ENCODE measurements at regions not wholly inside any gene's neighbourhood (a gene's known extent, or its start where the extent isn't known, plus 50 kb on each side); places are given as distances from the start of the nearest gene placed in this dataset.

DNA sequence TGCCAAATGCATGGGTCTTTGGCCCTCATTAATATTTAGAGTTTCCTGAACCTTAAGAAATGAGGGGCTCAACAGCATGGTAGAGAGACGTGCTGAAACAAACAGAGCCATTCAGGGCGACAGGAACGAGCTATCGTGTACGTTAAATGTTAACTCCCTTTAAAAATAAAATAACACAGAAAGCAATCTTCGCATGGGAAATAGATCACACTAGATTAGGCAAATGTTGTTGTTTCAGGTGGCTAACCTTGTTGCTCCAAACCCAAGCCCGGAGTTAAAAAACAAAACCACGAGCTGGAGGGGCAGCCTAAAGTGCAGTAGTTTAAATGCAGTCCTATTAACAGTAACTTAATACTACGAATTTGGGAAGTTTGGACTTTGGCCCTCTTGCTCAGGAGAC is 177.4 kb upstream of the TRIB2 start:
- Histone ChIP-seq H3K27me3 (ENCODE audit: control insufficient read depth in 3 of 3, insufficient read depth in 3 of 3, low read length in 2 of 3) (no peaks in the 10 kb centered on the region), H3K27ac (ENCODE audit: low read depth in 1 of 2, low read length in 1 of 2) (no peak overlapping the region), H3K4me3 (no peak overlapping the region), H3K9ac (ENCODE audit: insufficient read depth in 1 of 2, low read length in 2 of 2) (no peak overlapping the region), H3K9me3 (ENCODE audit: control insufficient read depth in 4 of 4, insufficient read depth in 3 of 4, low read length in 3 of 4) (no peaks in the 10 kb centered on the region), H3K4me1 (ENCODE audit: control insufficient read depth in 5 of 5, insufficient read depth in 5 of 5, low read length in 5 of 5) (peaks cover 0 to 8% (median 1%) of the 10 kb centered on the region in 5 donors), H3K36me3 (ENCODE audit: control insufficient read depth in 4 of 4, insufficient read depth in 4 of 4, low read length in 4 of 4) (no peaks in the 10 kb centered on the region)
- no peak for DNase-seq
- WGBS, 2 donors: 94 to 95% methylated on average over 9 of the region's 9 CpGs
- TF ChIP-seq CTCF (IDR thresholded peaks at IDR 0.05; ENCODE audit: control extremely low read depth, extremely low read depth): no peak
- ATAC-seq (ENCODE audit: insufficient read depth, low FRiP score): no peak

- no peak for DNase-seq
- no peaks in the 10 kb centered on the region for H3K27me3 ChIP-seq (ENCODE audit: control insufficient read depth in 3 of 3, insufficient read depth in 3 of 3, low read length in 2 of 3)
These were observed 176.8 kb upstream of the TRIB2 start for GRCh38 chr2:12539776-12540562.

DNA sequence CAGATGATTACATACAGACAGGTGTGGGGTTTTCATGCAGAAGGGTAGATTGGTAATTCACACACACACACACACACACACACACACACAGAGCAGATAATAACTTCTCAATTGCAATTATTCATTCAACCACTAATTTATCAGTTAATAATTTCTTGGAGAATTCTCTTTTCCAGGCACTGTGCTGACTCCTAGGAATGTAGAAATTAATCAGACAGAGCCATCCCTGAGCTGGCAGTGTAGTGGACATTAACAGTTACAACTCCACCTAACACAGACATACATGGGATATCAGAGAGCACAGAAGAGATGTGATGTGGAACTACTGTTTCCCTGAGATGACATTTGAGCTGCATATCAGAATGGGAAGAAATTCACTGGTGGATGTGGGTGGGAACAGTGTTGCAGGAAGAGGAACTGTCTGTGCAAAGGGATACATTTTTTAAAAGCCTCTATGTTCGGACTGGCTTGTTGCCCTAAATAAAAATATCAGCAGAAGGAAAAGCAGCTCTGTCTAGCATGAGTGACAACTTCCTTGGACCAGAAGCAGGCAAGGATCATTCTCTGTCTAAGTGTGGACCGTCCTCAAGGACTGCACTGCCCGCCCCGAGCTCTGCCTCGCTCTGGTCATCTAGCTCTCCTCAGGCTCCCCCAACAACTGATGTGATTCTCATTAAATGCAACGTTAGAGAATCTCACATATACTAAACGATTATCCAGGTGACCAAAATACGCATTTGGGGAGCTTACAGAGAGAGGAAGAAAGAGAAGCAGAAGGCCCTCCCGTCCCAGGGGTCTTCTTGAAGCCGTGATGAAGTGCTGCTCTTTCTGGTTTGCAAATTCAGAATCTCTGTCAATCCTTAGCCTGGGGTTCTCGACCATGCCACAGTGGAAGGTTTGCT is 173.4 kb upstream of the TRIB2 start:
- peaks cover 0 to 5% (median 0%) of the 10 kb centered on the region in 5 donors for H3K4me1 ChIP-seq (ENCODE audit: control insufficient read depth in 5 of 5, insufficient read depth in 5 of 5, low read length in 5 of 5)
- no peak overlapping the region for H3K4me3 ChIP-seq
- TF ChIP-seq CTCF (IDR thresholded peaks at IDR 0.05; ENCODE audit: control extremely low read depth, extremely low read depth): no peak
- no peaks in the 10 kb centered on the region for H3K36me3 ChIP-seq (ENCODE audit: control insufficient read depth in 4 of 4, insufficient read depth in 4 of 4, low read length in 4 of 4)
- no peak overlapping the region for H3K9ac ChIP-seq (ENCODE audit: insufficient read depth in 1 of 2, low read length in 2 of 2)
- peak overlapping the region in 1 of 2 donors; percentile 21 for H3K27ac ChIP-seq (ENCODE audit: low read depth in 1 of 2, low read length in 1 of 2)
- H3K9me3 ChIP-seq (ENCODE audit: control insufficient read depth in 4 of 4, insufficient read depth in 3 of 4, low read length in 3 of 4): no peaks in the 10 kb centered on the region
- no peaks in the 10 kb centered on the region for H3K27me3 ChIP-seq (ENCODE audit: control insufficient read depth in 3 of 3, insufficient read depth in 3 of 3, low read length in 2 of 3)
- no peak for ATAC-seq (ENCODE audit: insufficient read depth, low FRiP score)
- 76 to 80% methylated on average over 11 of the region's 11 CpGs for WGBS, 2 donors
- DNase-seq: no peak

More at GRCh38 chr2:12539776-12540562, 176.8 kb upstream of the TRIB2 start:
- no peak for ATAC-seq (ENCODE audit: insufficient read depth, low FRiP score)
- Histone ChIP-seq H3K4me1 (ENCODE audit: control insufficient read depth in 5 of 5, insufficient read depth in 5 of 5, low read length in 5 of 5) (peaks cover 0 to 6% (median 1%) of the 10 kb centered on the region in 5 donors), H3K9ac (ENCODE audit: insufficient read depth in 1 of 2, low read length in 2 of 2) (no peak overlapping the region), H3K9me3 (ENCODE audit: control insufficient read depth in 4 of 4, insufficient read depth in 3 of 4, low read length in 3 of 4) (no peaks in the 10 kb centered on the region), H3K27ac (ENCODE audit: low read depth in 1 of 2, low read length in 1 of 2) (no peak overlapping the region), H3K36me3 (ENCODE audit: control insufficient read depth in 4 of 4, insufficient read depth in 4 of 4, low read length in 4 of 4) (no peaks in the 10 kb centered on the region), H3K4me3 (no peak overlapping the region)
- 93% methylated on average over 10 of the region's 10 CpGs for WGBS, 2 donors
- TF ChIP-seq CTCF (IDR thresholded peaks at IDR 0.05; ENCODE audit: control extremely low read depth, extremely low read depth): no peak

Measured in lung (tissue), 11 donors.